Fibroblast of lung (primary cell): ENCODE measurements at regions not wholly inside any gene's neighbourhood (a gene's known extent, or its start where the extent isn't known, plus 50 kb on each side); places are given as distances from the start of the nearest gene placed in this dataset.

Experiments used
- CTCF ChIP-seq, 2 donors: IDR thresholded peaks in 1 of 2; conservative IDR thresholded peaks in 1 of 2; 1 replicate in 1 of 2; 2 replicates in 1 of 2; pipeline ENCODE4 v1.5.1; 2011 to 2012; ENCODE audit warnings: low read length in 2 of 2, control low read depth in 1 of 2, inconsistent platforms in 1 of 2, low read depth in 1 of 2, mild to moderate bottlenecking in 1 of 2
- EZH2 ChIP-seq: IDR thresholded peaks from 2 replicates; pipeline ENCODE4 v1.5.1; 2012; ENCODE audit warnings: low read length, control low read depth, mild to moderate bottlenecking; ENCODE audit errors: missing control alignments

DNA sequence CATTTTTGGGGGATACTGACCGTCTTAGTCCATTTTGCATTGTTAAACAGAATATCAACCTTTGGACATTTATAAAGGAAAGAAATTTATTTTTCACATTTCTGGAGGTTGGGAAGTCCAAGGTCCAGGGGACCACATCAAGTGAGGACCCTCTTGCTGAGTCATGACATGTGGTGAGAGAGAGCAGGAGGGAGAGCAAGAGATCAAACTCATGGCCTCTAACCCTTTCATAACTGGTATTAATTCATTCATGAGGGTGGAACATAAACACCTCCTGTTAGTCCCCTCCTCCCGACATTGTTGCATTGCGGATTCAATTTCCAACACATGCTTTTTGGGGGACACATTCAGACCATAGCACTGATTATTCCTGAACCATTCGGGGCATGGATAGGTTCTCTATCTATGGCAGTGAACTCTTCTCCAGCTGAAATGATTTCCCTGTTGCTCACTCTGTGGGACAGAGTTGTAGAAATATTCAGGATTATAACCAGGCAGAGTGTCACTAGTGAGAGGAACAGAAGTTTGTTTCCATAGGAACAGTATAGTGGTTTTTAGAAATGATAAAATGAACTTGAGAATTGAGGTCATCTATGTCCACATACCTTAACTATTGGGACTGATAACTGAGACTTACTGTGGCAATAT, 88.2 kb upstream of the OR9Q1 start:
- no peak for TF ChIP-seq CTCF (conservative IDR thresholded peaks at IDR 0.05 in 1 of 2, IDR thresholded peaks at IDR 0.05 in 1 of 2; ENCODE audit: low read depth in 1 of 2, low read length in 2 of 2)
- TF ChIP-seq EZH2: no peak
